Head of caudate nucleus (tissue), 42 donors: ENCODE measurements at regions not wholly inside any gene's neighbourhood (a gene's known extent, or its start where the extent isn't known, plus 50 kb on each side); places are given as distances from the start of the nearest gene placed in this dataset.
A peak's percentile ranks its signal among the peaks of the same experiment; 100 is the strongest.
"Not testable (repeated sequence)": the region's sequence is repeated elsewhere in the genome, so short reads cannot be mapped to it uniquely, and the experiment has no call there.

Experiments used
- DNase-seq, 42 donors: peaks; one replicate each; pipeline versions ENCODE4 v3.0.0 to v3.0.0-alpha.2; 2020 to 2021; ENCODE audit warnings: mixed read lengths in 7 of 42
- intact Hi-C: fragments of 100-400 bp; cut with DNase I; formaldehyde crosslinking; loops from one replicate; pipeline ENCODE4 v1.15.0; 2022

DNA sequence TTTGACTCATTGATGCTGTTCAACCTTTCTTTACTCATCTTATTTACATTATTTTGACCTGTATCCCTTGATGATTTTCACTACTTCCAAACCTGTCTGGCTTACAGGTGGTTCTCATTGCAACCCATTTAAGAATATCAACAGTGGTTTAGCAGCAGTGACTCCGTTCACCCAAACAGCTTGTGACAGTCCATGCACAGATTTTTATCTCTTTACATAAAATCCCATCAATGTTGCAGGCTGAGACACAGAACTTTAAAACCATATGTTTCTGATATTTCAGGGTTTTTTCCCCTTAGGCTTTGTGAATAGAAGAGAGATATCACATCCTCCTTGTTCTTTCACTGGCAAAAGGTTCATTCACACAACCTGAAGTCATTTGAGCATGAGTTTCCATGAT, 149.1 kb upstream of the CDIN1 start:
- intact Hi-C loops: no loop called here
- DNase-seq: no peak

DNA sequence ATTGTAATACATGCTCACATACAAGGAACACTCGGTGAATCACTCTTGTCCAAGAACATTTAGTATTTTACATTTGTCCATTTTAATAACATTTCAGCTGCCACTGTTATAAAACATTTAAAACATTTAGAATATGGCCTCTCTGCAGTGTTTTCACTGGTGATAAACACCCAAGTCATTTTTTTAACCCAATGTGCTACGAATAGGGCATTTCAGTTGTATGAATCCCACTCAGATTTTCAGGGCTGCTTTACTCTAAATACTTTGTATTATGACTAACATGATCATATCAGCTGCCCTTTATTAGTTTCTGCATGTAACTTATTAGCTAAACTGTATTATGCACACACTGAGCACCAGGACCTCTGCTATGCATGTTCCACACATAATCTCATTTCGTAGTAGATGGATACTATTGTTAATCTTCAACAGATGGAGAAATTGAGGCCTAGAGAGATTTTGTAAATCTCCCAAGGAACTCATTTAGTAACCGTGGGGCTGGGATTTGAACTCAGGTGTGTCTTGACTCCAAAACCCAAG, 148.6 kb upstream of the CDIN1 start:
- intact Hi-C loops: no loop called here
- no peak for DNase-seq

DNA sequence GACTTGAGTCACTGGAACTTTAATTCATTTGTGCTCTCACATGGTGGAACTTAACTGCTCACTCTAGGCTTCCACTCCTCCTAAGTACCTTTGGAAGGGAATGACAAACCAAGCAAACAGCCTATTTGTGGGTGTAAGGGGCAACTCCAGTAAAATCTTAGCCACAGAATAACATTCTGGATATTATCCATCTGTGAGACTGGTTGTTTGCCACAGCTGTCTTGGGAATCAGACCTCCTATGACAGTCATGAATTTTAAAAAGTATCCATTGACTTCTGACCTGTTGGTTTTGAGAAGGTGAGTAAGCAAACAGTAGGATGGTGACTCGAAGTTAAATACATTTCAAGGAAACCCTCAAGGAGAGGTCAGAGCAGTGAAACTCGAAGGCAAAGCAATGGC, 147.3 kb upstream of the CDIN1 start:
- intact Hi-C loops: no loop called here

DNA sequence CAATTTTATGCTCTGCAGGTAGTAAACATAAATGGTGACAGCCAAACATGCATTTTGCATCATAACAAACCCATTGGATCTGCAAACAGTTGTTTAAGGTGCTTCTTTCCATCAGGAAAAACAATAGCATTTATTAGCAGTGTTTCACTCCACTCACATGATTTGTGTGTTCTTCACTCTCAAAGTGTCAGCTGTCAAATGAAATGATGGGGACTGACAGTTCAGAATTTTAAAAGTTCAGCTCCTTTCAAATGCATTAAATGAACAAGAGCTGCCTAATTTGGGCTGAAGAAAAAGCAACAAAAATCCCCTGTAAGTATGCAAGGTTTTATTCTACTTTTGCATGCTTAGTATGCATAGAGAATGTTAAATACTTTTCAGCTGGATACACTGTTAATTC, 145.2 kb upstream of the CDIN1 start:
- intact Hi-C loops: no loop called here
- DNase-seq: no peak

More for the DNA sequence above, 147.3 kb upstream of the CDIN1 start:
- no peak for DNase-seq

DNA sequence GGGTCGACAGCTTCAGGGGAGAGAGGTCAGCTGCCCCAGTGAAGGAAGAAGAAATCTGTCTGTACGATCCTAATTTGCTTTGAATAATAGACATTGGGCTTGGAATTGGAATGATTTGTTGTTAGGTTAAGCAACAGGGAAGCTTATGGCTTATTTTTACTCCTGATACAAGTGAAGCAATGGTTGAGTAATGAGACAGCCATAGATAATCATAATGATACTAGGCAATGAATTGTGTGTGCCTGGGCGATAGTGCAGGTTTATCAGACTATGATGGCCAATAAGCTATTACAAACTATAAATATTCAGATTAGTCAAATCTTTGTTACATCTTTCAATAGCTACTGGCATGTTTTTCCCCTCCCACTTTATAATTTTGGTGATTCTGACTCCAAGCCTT, 140.9 kb upstream of the CDIN1 start:
- no peak for DNase-seq
- intact Hi-C loops: no loop called here

DNA sequence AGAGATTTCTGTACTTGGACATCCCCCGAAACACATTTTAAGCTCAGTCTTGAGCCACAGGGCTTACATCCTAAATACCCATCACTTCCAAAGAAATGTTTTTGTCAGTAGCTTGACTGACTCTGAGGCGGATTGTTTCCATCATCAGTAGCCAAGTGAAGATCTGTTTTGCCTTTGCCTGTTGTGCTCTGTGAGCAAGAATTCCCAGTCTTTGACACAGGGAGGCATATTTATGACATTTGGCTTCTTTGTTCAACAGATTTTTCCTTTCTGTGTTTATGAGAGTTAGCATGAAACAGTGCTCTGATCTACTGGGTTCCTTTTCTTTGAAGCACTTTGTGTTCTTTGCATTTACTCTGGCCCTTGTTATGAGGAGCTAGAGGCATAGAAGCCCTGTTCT, 132.1 kb upstream of the CDIN1 start:
- DNase-seq: no peak
- intact Hi-C loops: no loop called here

DNA sequence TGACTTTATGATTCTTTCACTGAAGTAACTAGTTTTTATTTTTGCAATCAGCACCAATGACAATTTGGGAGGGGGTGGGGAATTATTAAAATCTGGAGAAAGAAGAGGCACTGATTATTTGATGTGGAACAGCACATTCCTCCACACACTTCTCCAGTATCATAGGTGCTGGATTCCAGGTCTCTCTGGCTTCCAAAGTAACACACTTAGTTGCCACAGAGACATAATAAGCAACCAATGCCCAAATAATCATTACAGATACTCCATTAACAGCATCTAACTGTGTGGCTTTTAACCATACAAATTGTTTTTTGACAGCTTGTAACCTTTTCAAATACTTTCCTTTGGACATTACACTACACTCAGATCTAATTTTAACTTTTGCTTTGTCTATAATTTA, 131.0 kb upstream of the CDIN1 start:
- intact Hi-C loops: no loop called here
- DNase-seq: no peak

DNA sequence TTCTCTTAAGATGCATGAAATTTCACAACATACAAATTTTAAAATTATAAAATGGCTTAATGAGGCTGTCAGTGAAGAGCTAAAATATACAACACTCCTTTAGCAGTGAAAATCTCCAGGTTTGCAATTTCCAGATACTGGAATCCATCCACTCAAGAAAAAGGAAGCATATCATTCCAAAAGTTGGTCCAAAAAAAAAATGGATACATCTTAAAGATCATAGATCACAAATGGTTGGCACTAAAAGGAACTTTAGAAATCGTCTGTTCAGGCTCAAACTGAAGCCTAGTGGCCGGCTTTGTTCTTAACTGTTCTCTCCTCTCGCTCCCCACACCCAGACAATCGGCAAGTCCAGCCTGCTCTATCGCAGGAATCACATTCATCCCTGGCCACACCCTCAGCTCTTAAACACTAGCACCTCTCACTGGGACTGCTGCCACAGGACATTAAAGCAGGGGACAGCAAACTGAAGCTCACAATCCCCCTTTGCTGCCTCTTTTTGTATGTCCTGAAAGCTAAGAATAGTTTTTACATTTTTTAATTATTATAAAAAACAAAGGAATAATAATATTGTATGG, 130.3 kb upstream of the CDIN1 start:
- intact Hi-C loops: no loop called here
- DNase-seq: no peak

DNA sequence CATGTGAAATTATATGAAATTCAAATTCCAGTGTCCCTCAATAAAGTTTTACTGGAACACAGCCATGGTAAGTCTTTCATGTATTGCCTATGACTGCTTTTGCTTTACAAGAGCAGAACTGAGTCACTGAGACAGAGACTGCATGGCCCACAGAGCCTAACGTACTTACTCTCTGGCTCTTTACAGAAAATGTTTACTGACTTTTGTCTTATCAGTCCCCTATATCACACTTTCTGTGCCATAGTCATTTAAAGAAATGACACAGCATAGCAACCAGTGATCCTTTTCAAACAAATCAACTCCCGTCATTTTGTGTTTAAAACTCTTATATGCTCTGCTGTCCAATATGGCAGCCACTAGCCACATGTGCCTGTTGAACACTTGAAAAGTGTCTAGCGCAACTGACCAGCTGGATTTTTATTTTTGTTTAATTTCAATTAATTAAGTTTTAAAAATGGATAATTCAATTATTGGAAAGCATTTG, 129.7 kb upstream of the CDIN1 start:
- no peak for DNase-seq
- intact Hi-C loops: no loop called here

DNA sequence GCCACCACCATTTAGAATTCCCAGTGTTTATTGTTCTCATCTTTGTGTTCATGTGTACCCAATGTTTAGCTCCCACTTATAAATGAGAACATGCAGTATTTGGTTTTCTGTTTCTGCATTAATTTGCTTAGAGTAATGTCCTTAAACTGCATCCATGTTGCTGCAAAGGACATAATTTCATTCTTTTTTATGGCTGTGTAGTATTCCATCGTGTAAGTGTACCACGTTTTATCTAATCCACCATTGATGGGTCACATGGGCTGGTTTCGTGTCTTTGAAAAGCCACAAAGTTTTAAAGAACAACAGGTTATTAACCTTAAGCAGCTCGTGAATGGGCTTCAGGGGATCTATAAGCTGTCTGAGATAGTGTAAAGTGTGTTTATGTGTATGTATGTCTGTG, 125.2 kb upstream of the CDIN1 start:
- intact Hi-C loops, DNase-seq: not testable (repeated sequence)

DNA sequence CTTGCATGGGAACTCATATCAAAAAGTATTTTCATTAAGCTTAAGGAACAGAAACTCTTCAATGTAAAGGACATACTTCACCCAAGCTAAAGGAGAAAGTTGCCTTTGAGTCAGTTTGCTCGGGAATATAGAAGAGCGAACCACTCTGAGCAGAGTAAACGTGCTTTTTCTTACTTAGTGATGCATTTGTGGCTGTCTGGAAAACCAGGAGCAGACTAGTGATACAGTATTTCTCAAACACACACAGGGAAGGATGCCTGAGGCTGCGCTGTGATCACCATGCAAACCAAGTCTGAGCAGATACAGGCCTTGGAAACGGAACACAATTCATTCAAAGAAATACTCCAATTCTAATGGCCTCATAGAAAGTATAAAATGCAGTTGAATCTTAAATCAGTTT, 121.0 kb upstream of the CDIN1 start:
- intact Hi-C loops: no loop called here

DNA sequence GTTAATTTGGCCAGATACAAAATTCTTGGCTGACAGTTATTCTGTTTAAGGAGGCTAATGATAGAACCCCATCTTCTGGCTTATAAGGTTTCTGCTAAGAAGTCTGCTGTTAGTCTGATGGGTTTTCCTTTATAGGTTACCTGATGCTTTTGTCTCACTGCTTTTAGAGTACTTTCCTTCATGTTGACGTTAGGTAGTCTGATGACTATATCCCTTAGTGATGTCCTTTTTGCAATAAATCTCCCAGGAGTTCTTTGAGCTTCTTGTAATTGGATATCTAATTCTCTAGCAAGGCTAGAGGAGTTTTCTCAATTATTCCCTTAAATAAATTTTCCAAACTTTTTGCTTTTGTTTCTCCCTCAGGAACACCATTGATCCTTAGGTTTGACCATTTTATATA, 114.1 kb upstream of the CDIN1 start:
- no peak for DNase-seq
- intact Hi-C loops: no loop called here

More for the DNA sequence above, 121.0 kb upstream of the CDIN1 start:
- DNase-seq: peak in 2 of 42 donors; percentile 2 to 19

DNA sequence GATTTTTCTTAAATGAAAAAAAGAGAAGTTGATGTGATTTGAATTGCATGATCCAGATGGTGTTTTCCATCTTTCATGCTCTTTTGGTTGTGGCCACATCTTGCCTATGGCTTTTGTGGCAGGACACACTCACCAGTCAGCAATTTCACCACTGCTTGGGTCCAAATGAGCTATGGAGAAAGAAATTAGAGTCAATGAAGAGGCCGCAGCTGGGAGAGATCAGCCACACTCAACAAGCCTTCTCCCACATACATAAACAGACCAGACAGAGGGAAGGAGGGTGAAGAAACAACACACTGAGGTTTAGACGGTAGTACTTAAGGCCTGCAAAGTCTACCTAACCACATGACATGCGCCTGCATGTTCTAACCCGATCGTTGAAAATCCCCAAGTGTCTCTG, 110.7 kb upstream of the CDIN1 start:
- no peak for DNase-seq
- intact Hi-C loops: no loop called here

DNA sequence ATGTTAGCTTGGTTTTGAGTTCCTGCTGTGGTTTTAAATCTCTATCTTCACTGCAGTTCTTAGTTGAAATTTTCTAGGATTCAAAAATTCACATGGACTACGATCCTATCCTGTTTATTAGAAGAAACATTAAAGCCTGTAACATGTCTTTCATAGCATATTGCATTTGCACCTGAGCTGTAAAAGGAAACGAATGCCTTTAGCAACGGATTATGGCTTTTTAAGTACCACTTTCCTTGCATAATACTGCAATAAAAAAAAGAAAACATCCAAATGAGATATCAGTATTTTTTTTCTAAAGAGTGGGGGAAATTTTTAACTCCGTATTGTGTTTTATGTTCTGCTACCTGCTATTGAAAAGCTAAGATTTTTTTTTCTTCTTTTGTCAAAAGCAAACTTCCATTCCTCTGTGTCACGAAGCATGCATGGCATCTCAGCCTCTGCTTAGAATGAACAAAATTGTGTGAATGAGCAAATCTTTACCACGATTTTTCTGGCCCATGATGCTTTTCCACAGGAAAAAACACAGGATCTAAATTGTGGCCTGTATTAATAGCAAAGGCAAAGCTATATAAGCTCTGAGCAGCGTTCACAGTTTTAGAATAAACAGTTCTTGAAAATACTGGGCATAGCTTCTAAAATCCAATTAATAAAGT, 110.0 kb upstream of the CDIN1 start:
- peak in 1 of 42 donors; percentile 7 for DNase-seq
- intact Hi-C loops: no loop called here

DNA sequence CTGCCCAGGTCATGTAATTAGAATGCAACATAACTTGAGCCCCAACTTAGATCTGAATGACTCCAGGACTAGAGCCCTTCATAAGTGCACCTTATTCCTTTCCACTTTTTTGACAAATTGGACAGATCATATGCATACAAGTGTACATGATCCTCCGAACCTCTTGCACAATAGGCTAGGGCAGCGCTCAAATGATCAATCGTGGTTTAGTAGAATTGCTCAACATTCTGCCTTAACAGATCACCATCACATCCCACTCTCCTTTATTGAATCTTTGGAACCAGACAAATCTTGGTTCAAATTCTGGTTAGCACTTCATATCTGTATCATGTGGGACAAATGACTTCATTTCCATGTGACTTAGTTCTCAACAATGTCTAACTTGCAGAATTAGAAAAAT, 106.8 kb upstream of the CDIN1 start:
- no peak for DNase-seq
- intact Hi-C loops: no loop called here

DNA sequence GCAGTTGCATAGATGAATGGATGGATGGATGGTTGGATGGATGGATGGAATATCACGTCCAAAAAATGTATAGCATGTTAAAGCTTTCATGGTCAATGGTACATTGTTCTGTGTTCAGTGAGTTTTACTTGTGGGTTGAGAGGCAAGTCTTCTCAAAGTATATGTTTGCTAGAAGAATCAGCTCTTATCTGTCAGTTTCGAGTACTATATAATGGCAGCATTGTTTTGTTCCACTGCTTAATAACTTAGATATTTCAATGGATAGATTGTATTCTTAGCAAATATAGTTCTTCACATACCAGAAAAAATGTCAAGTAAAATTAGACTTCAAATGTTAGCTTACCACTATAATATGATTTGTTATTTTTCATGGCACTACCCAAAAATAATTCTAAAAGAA, 100.9 kb upstream of the CDIN1 start:
- intact Hi-C loops: no loop called here
- DNase-seq: no peak

DNA sequence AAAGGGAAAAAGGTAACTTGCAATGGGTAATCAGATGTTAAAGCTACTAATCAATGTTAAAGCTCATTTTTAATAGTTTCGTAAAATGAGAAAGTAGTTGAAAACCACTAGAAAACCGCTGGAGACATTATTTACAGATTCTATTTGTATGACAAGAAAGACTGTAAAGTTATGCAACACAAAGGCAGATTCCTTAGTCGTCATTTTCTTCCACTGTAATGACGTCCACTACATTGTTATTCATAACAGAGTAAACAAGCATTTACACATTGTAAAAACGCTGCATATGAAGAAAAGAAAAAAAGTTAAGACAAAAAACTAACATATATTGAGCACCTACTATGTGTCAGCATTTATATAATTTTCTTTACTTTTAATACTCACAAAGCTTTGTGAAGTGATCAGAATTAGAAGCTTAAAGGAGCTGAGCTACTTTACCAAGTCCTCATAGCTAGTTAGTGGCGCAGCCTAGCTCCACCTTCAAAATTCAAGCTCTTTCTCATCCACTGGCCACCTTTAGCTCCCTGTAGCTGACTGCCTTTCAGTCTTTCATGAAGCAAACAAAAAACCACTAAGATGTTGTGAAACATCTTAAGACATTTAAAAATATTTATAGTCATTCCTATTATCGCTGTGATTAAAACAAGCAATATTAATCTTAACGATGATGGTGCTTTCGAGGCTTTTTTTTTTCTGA, 100.1 kb upstream of the CDIN1 start:
- no peak for DNase-seq
- intact Hi-C loops: no loop called here

DNA sequence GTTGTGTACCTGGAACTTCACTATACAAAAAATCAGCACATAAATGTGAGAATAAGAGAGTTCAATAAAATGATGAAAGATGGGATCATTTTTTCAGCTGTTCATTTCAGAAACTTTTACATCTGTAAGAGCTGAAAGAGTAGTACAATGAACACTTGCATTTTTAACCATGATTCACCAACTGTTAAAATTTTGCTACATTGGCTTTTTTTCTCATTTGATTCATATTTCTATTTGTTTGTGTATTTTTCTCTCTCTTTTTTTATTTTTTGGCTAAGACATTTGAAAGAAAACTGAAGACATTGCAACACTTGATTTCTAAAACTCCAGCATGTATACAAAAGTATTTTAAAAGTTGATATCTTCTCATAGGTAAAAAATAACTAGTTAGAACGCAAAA, 98.3 kb upstream of the CDIN1 start:
- intact Hi-C loops: no loop called here
- no peak for DNase-seq

DNA sequence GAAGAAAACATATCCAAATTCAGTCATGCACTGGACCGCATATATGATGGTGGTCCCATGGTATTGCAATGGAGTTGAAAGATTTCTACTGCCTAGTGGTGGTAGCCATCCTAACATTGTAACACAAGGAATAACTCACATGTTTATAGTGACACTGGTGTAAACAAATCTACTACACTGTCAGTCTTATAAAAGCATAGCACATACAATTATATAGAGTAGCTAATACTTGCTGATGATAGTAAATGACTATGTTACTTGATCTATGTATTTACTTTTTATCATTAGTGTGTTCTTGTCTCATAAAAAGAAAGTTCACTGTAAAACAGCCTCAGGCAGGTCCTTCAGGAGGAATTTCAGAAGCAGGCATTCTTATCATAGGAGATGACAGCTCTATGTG, 96.0 kb upstream of the CDIN1 start:
- intact Hi-C loops: no loop called here
- no peak for DNase-seq

DNA sequence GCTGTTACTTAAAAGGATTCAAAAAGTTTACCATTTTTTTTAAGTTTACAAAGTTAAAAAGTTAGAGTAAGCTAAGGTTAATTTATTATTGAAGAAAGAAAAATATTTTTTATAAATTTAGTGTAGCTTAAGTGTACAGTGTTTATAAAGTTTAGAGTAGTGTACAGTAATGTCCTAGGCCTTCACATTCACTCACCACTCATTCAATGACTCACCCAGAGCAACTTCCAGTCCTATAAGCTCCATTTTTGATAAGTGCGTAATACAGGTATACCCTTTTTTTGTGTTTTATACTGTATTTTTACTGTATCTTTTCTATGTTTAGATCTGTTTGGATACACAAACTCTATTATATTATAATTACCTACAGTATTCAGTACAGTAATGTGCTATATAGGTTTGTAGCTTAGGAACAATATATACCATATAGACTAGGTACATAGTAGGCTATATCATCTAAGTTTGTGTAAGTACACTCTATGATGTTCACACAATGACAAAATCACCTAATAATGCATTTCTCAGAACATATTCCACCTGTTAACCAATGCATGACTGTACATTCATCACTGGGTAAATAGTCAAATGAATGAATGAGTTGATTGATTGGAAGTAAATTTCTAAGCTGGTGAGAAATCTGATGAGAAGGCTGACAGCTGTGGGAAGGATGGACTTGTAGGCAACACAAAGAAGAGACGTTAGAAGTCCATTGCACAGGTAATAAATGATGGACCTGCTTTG, 95.2 kb upstream of the CDIN1 start:
- intact Hi-C loops: no loop called here
- DNase-seq: no peak
